ENCODE measurements at regions not wholly inside any gene's neighbourhood (a gene's known extent, or its start where the extent isn't known, plus 50 kb on each side); places are given as distances from the start of the nearest gene placed in this dataset.

DNA sequence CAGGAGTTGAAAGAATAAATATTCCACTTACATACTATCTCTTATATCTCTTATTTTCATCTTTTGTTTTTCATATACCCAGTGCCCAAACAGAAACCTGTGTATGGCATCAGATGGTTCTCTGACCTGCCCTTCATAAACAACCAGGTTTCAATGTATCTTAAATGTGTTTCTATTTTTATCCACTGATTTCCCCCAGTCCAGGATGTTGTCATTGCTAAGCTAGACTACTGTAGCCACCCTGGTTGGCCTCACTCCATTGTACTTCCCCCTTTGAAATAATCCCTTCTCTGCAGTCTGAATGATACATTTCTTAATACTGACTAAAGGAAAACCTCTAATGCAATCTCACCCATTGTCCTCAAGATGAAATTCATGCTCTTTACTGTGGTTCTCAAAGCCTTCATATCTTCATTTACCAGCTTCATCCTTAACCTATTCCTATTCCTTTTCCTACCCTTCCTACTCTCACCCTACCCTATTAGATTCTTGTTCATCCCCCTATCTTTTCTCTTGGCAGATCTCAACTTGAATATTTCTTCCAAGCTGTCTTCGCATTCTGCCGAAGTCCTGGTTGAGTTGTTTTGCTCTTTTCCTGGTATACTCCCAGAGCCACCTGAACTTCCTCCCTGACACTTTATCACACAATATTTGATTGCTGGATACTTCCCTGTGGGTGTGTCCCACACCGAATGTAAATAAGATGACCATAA lies 312.4 kb downstream of the FOXG1 start:
- Histone ChIP-seq H3K79me2 (ENCODE audit: insufficient read depth, low read length) (no peaks in the 10 kb centered on the region), H3K27me3 (ENCODE audit: control insufficient read depth in 2 of 2, insufficient read depth in 2 of 2, low read length in 2 of 2) (no peaks in the 10 kb centered on the region), H3K4me1 (ENCODE audit: control insufficient read depth in 1 of 2, insufficient read depth in 2 of 2, low read length in 2 of 2) (no peaks in the 10 kb centered on the region), H4K20me1 (ENCODE audit: insufficient read depth, low read length) (no peaks in the 10 kb centered on the region), H3K36me3 (replicated peaks in 1 of 2; ENCODE audit: control insufficient read depth in 1 of 2, insufficient read depth in 2 of 2, low read length in 2 of 2) (no peaks in the 10 kb centered on the region), H3K4me2 (replicated peaks; ENCODE audit: extremely low read depth, low read length, poor library complexity, severe bottlenecking) (no peak overlapping the region), H3K27ac (ENCODE audit: low read depth in 1 of 2, low read length in 2 of 2) (no peak overlapping the region), H3K9me3 (replicated peaks in 1 of 2; ENCODE audit: control insufficient read depth in 1 of 2, insufficient read depth in 1 of 2, low read length in 2 of 2) (no peaks in the 10 kb centered on the region), H3K9ac (ENCODE audit: insufficient read depth, low read length, poor library complexity, severe bottlenecking) (no peak overlapping the region), H3K4me3 (replicated peaks in 1 of 3; ENCODE audit: low read depth in 2 of 3, low read length in 3 of 3) (no peak overlapping the region), H2AFZ (ENCODE audit: insufficient read depth, low read depth, low read length, poor library complexity, severe bottlenecking) (no peak overlapping the region)
- intact Hi-C loops (cut with micrococcal nuclease), result no loop called here
- no peak for TF ChIP-seq CTCF (IDR thresholded peaks at IDR 0.05)
- Mint-ChIP-seq H3K9me3 (peaks cover 0 to 2% (median 0%) of the 10 kb centered on the region in 7 donors), H3K27ac (no peak overlapping the region), H3K36me3 (no peaks in the 10 kb centered on the region), H3K4me3 (no peak overlapping the region), H3K27me3 (ENCODE audit: low read depth in 3 of 3) (no peaks in the 10 kb centered on the region), H3K4me1 (no peaks in the 10 kb centered on the region)
- WGBS (ENCODE audit: insufficient coverage), result 100% methylated on average over 1 of the region's 3 CpGs
- no peak for DNase-seq

DNA sequence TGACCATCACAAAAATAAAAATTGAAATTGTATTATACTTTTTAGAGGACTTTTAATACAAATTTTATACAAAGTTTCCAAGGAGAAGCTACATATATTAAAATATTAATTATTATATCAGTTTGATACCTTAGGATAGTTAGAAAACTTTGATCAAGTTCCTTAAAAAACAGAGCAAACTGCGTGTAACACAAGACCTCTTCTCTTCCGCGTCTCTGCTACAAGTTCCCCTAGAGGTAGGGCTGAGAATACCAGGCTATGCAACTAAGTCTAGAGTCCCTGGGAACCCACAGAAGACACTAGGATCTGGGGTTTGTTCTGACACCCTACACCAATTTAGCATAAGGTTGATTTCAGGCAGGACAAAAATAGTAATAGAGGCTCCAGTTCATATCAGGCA lies 319.0 kb downstream of the FOXG1 start:
- no peak overlapping the region for H3K27ac Mint-ChIP-seq
- peaks cover 0 to 4% (median 0%) of the 10 kb centered on the region in 7 donors for H3K9me3 Mint-ChIP-seq
- no peaks in the 10 kb centered on the region for H4K20me1 ChIP-seq (ENCODE audit: insufficient read depth, low read length)
- no peaks in the 10 kb centered on the region for H3K27me3 ChIP-seq (ENCODE audit: control insufficient read depth in 2 of 2, insufficient read depth in 2 of 2, low read length in 2 of 2)
- WGBS (ENCODE audit: insufficient coverage), result no CpG with 5 or more reads among the region's 3 CpGs
- no peak overlapping the region for H3K4me3 ChIP-seq (replicated peaks in 1 of 3; ENCODE audit: low read depth in 2 of 3, low read length in 3 of 3)
- intact Hi-C loops (cut with micrococcal nuclease), result no loop called here
- no peaks in the 10 kb centered on the region for H3K36me3 ChIP-seq (replicated peaks in 1 of 2; ENCODE audit: control insufficient read depth in 1 of 2, insufficient read depth in 2 of 2, low read length in 2 of 2)
- no peaks in the 10 kb centered on the region for H3K9me3 ChIP-seq (replicated peaks in 1 of 2; ENCODE audit: control insufficient read depth in 1 of 2, insufficient read depth in 1 of 2, low read length in 2 of 2)
- no peak for DNase-seq
- no peak for TF ChIP-seq CTCF (IDR thresholded peaks at IDR 0.05)
- H3K4me2 ChIP-seq (replicated peaks; ENCODE audit: extremely low read depth, low read length, poor library complexity, severe bottlenecking), result no peak overlapping the region
- H3K4me3 Mint-ChIP-seq, result no peak overlapping the region
- H3K9ac ChIP-seq (ENCODE audit: insufficient read depth, low read length, poor library complexity, severe bottlenecking), result no peak overlapping the region
- H3K4me1 ChIP-seq (ENCODE audit: control insufficient read depth in 1 of 2, insufficient read depth in 2 of 2, low read length in 2 of 2), result no peaks in the 10 kb centered on the region
- H3K36me3 Mint-ChIP-seq, result no peaks in the 10 kb centered on the region
- no peaks in the 10 kb centered on the region for H3K4me1 Mint-ChIP-seq
- H2AFZ ChIP-seq (ENCODE audit: insufficient read depth, low read depth, low read length, poor library complexity, severe bottlenecking), result no peak overlapping the region
- H3K27me3 Mint-ChIP-seq (ENCODE audit: low read depth in 3 of 3), result no peaks in the 10 kb centered on the region
- no peaks in the 10 kb centered on the region for H3K79me2 ChIP-seq (ENCODE audit: insufficient read depth, low read length)
- no peak overlapping the region for H3K27ac ChIP-seq (ENCODE audit: low read depth in 1 of 2, low read length in 2 of 2)
